Activated CD8-positive, alpha-beta memory T cell treated with anti-CD3 and anti-CD28 coated beads for 48 hours (primary cell): ENCODE measurements at regions not wholly inside any gene's neighbourhood (a gene's known extent, or its start where the extent isn't known, plus 50 kb on each side); places are given as distances from the start of the nearest gene placed in this dataset.
"Not testable (repeated sequence)": the region's sequence is repeated elsewhere in the genome, so short reads cannot be mapped to it uniquely, and the experiment has no call there.

ENCODE experiments used
- DNase-seq, 3 experiments: peaks; one replicate each; pipeline ENCODE4 v3.0.0-alpha.2; 2020; ENCODE audit warnings: low read depth in 2 of 3, low spot score in 2 of 3

DNA sequence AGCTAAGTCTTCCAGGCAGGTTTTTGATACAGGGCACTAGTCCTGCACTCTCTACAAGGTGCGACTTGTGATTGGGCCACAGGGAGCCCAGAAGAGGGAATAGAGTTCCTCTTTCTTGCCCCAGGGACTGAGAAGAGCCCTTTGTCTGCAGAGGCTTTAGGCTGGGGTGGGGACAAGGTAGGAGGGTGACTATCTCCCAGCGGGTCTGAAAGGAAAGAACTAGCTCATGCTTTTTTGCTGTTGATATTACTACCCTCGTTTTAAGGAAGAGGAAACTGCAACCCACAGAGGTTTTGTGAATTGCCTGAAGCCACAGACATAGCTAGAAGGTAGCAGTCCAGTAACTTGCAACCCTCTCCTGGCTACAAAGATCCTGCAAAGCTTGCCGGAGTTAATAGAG lies 615.2 kb downstream of the MATN1 start:
- DNase-seq: no peak

DNA sequence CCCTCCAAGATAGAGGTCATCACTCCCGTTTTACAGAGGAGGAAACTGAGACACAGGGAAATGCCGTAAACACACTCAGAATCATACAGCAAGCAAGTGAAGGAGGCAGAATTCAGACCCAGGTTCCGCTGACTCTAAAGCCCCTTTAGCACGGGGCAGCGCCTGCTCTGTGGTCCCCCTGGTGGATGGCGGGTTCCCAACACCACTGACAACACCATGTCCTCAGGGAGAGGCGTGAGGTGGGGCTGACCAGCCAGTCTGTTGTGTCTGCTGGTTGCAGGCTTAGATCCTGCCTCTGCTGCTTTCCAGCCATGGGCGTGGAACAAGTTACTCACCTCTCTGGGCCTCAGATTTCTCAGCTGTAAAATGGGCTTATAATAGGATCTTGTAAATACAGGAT lies 617.3 kb downstream of the MATN1 start:
- DNase-seq: no peak

DNA sequence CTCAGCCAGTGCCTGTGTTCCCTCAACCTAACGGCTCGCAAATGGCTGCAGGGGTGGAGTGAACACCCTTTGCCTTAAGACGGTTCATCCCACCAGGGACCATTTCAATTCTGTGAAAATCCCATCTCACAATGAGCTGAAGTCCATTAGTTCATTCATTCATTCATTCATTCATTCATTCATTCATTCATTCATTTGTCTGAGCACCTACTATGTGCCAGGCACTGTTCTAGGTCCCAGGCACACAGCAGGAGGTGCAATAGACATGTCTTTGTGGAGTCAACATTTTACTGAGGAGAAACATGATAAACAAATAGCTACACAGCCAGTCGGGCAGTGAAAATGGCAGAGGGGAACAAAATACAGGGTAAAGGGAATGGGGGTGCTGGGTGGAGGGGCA lies 618.8 kb downstream of the MATN1 start:
- no peak for DNase-seq

DNA sequence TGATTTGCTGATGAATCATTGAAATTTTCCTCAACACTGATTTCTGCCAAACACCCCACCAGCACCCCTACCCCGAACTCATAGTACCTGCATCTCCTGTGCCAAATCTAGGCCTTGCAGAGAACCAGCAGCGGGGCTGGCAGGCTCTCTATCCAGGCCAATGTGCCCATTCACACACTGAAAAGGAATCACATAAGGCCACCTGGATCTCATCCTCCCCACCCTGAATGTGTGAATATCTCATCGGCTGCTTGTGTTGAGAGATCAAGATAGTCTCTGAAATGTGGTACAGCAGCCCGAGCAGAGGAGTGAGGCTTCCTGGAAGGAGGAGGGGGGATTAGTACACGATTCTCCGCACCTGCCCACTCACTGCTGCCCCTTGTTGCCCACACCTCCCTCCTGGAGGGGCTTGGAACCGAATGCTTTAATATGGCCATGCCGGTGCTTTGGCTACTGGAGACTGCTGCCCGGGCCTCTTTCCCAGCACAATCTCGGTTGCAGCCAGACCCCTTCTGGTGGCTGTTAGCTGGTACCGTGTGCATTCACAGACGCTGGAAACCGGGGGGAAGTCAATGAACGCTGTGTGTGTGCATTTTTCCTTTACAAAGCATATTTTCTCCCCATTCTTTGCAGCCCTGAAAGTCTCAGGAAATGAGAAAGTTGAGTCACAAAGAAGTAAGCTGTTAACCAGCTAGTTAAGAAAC lies 619.5 kb downstream of the MATN1 start:
- DNase-seq: no peak

DNA sequence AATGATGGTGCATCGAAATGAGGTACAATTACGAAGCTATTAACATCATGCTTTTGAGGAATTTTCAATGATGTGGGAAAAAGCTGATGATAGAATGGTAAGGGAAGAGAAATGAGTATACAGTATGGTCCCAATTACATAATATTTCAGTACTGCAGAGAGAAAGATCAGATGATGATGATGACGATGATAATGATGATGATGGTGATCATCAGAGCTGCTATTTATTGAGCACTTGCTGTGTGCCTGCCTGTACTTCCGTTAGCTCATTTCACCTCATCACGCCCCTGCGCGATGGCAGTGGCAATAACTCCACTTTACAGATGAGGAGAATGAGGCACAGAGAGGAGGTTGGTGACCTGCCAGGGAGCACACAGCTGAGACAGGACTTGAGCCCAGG lies 620.8 kb downstream of the MATN1 start:
- DNase-seq: no peak

DNA sequence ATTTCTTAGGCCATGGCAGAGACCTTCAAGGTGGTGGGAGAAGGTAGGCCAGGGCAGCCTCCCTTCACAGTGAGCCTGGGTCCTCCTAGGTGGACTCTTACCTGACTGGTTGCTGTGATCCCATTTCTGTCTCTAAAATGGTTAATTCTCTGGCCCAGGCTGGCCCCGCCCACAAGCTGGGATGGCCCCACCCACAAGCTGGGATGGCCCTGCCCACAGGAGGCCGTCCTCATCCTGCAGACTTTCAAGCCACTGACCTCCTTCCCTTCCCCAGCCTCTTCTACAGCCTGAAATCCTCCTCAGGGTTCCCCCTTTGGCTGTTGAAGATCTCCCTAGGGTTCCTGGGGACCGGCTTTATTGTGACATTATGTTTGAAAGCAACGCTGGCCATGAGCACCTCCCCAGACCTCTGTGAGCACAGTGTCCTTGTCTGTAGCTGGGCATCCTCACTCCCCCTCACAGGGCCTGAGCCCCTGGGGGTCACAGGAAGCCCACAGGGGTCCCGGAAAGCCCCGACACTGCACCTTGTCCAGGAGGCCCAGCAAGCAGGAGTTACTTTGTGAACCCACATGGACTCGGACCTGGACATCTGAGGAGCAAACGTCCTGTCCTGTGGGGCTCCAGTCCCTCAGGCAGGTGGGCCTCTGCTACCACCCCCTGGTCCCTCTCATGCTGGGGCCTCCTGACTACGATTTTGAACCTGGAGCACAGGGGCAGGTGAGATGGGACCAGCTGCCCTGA lies 621.7 kb downstream of the MATN1 start:
- DNase-seq: no peak

DNA sequence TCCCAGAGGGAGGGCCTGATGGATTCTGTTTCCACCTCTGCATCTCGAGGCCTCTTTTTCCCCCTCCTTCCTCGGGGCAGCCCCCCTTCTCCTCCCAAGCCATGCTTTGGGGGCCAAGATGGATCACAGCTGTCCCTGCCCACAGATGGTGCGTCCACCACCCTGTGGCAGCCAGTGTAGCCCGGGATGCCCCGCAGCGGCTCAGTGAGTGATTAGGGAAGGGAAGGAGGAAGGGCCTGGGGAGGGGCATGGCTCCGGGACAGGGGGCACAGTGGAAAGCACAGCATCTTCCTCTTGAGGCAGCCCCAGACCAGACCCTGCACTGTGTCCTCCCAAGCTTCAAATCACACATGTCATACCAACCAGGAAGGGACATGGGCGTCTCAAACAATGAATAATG lies 622.4 kb downstream of the MATN1 start:
- no peak for DNase-seq

DNA sequence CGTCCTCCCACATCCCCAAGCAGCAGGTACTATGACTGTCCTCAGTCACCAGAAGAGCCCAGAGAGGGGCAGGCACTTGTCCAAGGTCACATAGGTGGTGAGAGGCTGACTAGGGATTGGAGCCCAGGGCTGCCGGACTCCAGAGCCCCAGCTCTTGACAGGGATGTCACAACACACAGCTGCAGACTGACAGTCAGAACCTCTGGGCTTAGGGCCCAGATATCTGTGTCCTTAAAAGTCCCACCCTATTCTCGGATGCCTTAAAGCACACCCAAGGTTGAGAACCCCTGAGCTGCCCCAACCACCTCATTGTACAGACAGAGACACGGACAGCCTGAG lies 622.9 kb downstream of the MATN1 start:
- no peak for DNase-seq

DNA sequence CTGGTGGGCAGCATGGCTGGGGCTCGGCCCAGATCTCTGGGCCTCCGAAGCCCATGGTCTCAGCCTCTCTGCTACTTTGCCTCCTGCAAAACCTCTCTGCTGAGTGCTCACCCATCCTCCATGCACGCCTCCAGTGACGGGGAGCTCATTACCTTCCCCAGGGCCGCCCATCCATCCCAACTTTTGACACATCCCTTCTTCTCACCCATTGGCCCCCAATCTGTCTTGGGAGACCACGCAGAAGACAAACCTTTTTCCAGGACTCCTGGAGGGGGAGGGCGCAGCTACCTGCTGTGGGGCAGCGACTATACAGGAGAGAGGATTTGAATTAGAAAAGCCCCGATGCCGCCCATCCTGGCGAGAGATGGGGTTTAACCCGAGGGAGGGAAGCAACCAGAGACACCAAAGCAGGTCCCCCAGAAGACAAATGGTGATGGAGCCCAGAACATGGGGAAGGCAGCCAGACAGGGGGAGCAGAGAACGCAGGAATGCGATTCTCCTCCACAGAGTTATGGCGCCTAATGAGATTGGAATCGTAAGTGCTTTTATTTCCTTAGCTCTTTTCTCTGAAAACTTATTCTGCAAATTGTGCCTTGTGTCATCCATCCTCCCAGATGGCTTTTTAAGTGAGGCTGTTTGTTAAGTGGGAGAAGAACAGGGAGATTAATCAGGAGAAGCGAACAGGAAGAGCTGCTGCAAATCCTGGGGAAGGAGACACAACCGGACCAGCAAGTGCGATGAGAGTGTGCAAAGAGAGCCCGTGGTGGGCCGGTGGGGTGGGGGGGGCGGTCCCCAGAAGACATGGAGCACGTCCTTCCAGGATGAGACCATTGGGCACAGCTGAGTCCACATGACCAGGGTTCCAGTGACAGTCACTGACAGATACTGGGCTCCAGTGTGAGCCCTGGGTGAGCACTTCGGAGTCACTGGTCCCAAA lies 623.5 kb downstream of the MATN1 start:
- DNase-seq: no peak

DNA sequence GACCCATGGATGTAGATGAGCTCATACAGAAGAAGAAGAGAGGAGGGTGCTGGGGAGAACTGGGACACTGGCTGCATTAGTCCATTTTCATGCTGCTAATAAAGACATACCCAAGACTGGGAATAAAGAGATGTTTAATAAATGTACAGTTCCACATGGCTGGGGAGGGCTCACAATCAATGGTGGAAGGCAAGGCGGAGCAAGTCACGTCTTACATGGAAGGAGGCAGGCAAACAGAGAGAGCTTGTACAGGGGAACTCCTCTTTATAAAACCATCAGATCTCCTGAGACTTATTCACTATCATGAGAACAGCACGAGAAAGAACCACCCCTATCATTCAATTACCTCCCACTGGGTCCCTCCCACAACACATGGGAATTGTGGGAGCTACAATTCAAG lies 625.5 kb downstream of the MATN1 start:
- not testable (repeated sequence) for DNase-seq

DNA sequence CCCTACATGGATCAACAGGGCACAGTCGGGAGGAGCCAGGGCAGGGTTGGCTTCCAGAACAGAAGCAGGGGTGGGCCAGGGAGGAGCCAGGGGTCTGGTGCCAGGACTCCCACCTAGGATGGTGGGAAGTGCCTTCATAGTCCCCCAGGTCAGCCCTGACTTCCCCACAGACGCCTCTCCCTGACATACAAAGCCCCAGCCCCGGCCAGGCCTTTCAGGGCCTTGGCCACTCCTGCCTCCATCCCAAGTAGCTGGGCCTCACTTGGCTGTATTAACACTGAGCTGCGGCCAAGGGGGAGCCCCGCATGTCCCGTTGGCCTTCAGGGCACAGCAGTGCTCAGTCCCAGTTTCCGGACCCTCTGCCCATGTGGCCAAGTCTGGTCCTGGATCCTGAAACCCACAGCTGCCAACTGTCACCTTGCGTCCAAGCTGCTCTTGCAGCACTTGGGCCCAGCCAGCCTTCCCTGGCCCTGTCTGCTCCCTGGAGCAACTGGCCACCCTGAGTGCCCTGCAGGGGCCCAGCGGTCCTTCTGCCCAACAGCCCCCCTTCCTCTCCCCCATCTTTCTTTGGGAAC lies 627.8 kb downstream of the MATN1 start:
- DNase-seq: no peak

DNA sequence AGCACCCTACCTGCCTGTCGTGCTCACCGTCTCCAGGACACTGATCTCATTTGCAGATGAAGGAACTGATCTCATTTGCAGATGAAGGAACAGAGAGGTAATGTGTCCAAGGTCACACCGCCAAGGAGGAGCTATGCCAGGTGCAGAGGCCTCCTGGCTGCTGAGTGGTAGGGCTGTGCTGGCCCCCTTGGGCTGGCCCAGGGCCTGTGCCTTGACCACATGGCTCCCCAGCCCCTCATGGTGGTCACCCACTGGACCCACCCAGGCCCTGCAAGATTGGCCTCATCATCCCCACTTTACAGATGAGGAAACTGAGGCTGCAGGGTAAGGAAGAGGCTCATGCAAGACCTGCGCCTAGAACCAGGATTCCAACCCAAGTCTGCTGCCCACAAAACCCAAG lies 628.3 kb downstream of the MATN1 start:
- no peak for DNase-seq

DNA sequence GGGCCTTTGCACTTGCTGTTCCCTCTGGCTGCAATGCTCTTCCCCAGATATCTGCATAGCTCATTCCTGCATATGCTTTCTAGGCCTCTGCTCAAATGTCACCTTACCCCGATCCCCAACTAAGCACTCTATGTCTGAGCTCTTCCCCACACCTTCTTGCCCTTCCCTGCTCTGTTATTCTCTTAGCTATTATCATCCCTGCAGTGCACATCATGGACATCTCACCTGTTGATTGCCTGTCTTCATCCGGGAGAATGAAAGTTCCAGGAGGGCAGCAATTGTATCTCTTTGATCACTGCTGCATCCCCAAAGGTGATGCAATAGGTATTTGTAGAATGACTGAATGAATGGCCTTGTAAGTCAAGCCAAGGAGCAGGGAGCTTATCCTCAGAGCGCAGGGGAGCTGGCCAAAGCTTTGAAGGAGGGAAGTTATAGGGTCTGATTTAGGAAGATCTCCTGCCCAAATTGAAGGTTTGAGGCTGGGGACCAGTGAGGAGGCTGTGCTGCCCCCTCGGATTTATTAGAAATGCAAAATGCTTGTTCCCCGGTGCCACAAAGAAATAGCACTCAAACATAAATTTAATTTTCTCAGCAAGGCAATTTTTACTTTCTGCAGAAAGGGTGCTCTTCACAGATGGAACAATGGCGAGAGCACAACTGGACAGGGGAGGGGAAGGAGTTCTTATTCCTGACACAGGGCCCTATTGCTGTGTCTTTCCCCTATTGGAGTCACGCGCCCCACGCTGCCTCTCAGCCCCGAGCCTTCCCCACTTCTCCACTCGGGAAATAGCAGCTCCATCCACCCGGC lies 631.1 kb downstream of the MATN1 start:
- no peak for DNase-seq

DNA sequence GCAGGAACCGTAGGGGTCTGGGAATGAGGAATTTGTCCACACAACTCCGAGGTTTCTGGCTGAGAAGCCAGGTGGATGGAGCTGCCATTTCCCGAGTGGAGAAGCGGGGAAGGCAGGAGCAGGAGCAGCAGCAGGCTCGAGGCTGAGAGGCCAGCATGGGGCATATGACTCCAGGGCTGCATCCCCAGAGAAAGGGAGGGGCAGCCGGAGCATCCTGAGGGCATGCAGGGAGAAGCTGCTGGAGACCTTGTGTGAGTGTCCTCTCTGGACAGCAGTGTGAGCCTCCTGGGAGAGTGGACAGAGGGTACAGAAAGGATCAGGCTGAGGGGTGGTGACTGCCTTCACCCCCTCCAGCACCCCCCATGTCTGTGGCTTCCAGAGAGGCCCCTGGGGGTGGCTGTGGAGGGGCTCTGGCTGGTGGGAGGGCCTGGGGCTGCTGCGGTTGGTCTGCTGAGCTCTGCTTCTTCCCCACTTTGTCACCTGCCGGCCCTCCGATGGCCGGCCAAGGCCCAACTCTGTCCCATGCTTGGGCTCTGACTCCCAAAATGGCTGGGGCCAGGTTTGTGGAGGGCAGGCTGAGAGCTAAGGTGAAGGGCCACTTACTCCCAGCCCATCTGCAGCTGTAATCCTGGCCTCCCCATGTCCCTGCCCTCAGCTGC lies 633.1 kb downstream of the MATN1 start:
- no peak for DNase-seq

DNA sequence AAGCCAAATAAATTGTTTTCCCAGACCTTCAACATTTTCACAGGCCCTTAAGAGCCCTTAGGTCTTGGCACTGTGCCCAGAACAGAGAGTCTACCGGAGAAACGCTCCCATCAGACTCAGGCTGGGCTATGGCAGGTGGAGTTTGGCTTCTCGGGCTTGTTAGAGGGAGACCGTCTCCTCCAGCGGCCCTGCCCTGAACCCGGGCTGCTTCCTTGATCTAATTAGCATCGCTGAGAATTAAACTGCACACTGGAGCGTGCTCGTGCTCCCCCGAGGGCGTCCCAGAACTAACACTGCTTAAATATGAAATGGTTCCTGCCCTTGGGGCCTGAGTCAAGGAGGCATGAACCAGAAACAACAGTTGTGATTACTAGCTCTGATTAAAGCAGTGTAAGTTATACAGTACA lies 634.4 kb downstream of the MATN1 start:
- DNase-seq: no peak

DNA sequence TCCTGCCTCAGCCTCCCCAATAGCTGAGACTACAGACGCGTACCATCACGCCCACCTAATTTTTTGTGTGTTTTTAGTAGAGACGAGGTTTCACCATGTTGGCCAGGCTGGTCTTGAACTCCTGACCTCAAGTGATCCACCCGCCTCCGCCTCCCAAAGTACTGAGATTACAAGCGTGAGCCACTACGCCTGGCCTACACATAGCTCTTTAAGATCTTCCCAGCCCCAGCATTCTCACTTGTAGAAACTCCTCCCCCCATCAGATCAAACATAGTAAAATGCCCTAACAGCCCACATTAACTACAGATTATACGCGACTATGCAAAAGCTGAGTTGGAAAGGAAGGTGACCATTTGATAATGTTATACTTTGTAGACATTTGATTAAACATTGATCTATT lies 634.8 kb downstream of the MATN1 start:
- no peak for DNase-seq

DNA sequence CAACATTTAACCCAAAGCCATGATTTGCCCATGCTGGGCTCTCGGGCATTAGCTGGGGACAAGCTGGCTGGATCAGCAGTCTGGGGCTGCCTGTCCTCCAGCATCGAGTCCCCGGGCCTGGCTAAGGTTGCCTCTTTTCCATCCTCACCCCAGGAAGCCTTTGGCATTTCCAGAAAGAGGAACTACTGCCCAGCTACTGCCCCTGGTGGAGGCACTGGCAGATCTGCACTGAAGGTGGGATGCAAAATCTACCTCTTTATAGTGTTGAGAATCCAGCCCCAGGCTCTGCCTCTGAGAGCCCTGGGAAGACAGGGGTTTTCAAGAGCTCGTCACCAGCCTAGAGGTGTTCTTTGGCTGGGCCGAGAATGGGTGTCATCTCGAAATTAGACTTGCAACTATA lies 635.9 kb downstream of the MATN1 start:
- no peak for DNase-seq

DNA sequence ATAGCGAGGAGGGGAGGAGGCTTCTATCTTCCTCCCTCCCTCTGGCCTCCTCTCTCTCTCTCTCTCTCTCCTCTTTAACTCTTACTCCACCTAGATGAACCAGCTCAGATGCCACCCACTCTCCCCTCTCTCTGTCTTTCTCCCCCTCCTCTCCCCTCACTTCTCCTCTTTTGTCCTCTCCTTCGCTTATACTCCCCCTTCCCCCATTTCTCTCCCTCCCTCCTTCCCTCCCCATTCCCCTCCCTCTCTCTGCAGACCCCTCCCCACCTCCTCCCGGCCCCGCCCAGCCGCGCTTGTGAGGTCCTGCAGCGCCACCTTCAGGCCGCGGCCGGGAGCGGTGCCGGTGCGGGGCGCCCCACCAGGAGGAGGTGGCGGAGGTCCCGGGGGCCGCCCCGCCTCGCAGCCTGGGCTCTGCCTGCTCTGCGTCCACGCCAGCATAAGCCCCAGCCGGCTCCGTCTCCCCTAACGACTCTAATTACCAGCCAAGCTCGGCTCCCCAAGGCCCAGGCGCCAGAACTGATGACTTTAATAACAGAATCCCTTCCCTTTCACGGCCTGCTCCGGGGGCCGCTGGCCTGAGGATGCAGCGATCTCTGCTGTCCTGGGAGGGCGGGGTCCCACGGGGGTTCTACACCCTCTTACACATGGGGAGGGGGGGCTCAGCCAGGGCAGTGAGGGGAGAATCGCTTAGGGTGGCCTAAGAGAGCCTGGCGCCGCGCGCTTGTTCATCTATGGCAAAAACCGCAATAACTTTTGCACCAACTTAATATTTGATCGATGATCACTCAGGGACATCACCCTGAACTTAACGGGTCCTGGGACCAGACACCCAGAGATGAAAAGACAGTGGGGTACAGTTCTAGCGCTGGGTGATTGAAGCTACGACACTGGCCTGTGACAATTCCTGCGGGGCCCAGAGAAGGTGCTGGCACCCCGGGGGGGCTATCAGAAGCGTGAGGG lies 637.3 kb downstream of the MATN1 start:
- peak; percentile 4 to 33 (median 7) for DNase-seq

DNA sequence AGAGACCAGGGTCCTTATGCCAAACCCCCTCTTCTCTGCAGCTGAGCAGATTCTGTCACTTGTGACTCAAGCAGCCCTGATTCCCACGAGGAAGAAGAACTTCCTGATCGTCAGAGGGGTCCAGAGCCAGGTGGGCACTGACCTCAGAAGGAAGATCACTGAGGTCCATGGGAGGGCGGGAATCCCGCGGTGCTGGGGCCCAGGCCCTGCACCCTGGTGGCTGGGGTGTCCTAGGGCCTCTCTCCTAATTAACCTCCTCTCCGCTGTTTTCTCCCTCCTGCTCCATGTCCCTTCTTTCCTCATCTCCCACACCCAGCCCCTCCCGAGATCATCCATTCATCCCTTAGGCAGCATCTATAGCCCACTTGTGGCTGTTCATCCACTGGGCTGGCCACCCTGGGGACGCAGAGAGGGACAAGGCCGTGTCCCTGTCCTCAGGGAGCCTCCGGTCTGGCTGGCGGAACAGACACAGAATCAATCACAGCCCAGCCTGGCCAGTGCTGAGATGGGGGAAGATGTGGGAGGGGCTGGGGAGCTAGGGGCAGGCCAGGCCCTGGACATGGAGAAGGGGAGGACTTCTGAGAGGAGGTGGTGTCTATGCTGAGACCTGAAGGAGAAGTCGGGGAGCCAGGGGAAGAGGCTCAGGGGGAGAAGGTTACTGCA lies 638.3 kb downstream of the MATN1 start:
- DNase-seq: no peak
